Neural progenitor cell (in vitro differentiated cells): ENCODE measurements at regions not wholly inside any gene's neighbourhood (a gene's known extent, or its start where the extent isn't known, plus 50 kb on each side); places are given as distances from the start of the nearest gene placed in this dataset.

Source experiments
- EZH2 ChIP-seq: fragments of 200-600 bp; sonication (generic); IDR thresholded peaks from 2 replicates; pipeline ENCODE4 v1.6.1; 2017; ENCODE audit warnings: antibody characterized with exemption, mild to moderate bottlenecking, moderate library complexity
- TF ChIP-seq, protein P1 (sequence below): fragments of 200-600 bp; sonication (generic); IDR thresholded peaks from 2 replicates; pipeline ENCODE4 v1.5.1; 2017; ENCODE audit warnings: antibody characterized with exemption, mild to moderate bottlenecking

DNA sequence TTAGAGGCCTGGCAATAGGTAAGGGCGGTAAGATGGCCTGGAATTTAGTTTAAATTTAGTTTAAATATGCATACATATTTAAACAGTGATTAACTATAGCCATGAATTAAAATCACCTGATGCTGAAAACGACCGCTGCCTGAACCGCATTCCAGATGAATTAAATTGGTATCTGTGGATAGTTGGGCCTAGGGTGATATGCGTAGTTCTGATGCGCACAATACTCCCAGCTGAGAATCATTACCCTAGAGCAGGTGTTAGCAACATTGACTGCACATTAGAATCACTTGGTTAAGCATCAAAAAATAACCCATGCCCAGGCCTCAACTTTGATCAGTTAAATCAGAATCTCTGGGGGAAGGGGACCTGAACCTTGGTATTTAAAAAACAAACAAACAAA, 432.4 kb downstream of the GBA3 start:
- no peak for TF ChIP-seq EZH2
- TF ChIP-seq, protein P1, sequence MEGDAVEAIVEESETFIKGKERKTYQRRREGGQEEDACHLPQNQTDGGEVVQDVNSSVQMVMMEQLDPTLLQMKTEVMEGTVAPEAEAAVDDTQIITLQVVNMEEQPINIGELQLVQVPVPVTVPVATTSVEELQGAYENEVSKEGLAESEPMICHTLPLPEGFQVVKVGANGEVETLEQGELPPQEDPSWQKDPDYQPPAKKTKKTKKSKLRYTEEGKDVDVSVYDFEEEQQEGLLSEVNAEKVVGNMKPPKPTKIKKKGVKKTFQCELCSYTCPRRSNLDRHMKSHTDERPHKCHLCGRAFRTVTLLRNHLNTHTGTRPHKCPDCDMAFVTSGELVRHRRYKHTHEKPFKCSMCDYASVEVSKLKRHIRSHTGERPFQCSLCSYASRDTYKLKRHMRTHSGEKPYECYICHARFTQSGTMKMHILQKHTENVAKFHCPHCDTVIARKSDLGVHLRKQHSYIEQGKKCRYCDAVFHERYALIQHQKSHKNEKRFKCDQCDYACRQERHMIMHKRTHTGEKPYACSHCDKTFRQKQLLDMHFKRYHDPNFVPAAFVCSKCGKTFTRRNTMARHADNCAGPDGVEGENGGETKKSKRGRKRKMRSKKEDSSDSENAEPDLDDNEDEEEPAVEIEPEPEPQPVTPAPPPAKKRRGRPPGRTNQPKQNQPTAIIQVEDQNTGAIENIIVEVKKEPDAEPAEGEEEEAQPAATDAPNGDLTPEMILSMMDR: no peak
